COLO668 (cell line): ENCODE measurements at regions not wholly inside any gene's neighbourhood (a gene's known extent, or its start where the extent isn't known, plus 50 kb on each side); places are given as distances from the start of the nearest gene placed in this dataset.
A peak's percentile ranks its signal among the peaks of the same experiment; 100 is the strongest.

Experiments used
- DNase-seq: peaks from one replicate; lab custom pipeline; 2025; ENCODE audit not compliant: unreplicated experiment; lab: John Stamatoyannopoulos, UW

GRCh38 chr13:40319699-40320579, 346.5 kb downstream of the FOXO1 start:
- no peak for DNase-seq

GRCh38 chr13:40328091-40328490, 338.4 kb downstream of the FOXO1 start:
- DNase-seq: peak; percentile 44

DNA sequence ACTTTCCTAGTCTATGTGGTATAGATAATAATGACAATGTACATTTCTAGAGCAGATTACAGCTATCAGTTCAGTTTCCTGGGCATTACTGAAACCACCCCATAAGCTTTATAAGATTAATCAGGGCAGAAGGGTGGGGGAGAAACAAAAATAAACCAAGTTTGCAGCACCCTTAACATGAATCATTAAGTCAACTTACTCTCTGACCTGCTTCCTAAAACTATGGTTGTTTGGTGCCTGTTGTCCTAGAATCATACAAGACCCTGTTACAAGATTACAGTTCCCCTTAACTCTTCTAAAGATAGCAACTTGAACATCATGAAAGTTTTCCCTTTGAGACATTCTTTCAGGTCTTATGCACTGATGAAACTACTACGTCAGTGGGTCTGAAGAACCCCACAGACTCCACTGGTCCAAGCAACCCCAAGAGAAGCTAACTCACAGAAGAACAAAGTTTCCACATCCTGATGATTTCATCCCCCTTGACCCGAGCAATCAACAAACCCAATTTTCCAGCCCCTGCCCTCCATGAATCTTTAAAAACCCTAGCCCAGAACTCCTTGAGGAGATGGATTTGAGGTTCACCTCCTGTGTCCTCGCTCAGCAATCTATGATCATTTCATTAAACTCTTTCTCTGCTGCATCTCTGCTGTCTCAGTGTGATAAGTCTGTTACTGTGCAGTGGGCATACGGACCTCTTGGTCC, 336.5 kb downstream of the FOXO1 start:
- DNase-seq: no peak

- DNase-seq: no peak
These were observed 335.5 kb downstream of the FOXO1 start for GRCh38 chr13:40330950-40331349.

- DNase-seq: no peak
These were observed 334.6 kb downstream of the FOXO1 start for GRCh38 chr13:40331802-40332201.

DNA sequence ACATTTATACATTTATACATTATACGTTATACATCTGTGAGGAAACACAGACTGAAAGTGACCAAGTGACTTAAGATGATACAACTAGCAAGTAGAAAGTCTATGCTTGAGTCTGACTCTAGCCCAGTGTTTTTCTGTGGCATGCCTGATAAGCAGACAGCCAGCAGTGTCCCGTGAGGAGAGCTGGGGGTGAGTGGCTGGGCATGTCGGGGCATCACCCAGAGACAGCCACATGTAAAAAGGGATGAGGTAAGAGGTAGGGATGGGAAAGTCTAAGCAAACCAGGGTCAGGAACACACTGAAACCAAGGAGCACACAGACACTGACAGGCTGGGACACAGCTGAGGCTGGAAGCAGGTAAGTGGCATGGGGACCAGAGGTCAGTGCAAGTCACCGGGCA, 333.2 kb downstream of the FOXO1 start:
- DNase-seq: peak; percentile 38

- no peak for DNase-seq
These were observed 332.4 kb downstream of the FOXO1 start for GRCh38 chr13:40334031-40334430.

DNA sequence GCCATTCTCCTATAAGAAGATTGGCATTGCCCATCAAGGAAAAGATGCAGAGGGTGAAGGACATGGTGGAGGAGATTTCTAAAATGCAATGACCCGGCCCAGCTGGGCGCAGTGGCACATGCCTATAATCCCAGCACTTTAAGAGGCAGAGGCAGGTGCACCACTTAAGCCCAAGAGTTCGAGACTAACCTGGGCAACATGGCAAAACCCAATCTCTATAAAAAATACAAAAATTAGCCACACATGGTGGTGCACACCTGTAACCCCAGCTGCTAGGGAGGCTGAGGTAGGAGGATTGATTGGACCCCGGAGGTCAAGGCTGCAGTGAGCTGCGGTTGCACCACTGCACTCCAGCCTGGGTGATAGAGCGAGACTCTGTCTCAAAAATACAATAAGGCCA, 331.8 kb downstream of the FOXO1 start:
- no peak for DNase-seq

DNA sequence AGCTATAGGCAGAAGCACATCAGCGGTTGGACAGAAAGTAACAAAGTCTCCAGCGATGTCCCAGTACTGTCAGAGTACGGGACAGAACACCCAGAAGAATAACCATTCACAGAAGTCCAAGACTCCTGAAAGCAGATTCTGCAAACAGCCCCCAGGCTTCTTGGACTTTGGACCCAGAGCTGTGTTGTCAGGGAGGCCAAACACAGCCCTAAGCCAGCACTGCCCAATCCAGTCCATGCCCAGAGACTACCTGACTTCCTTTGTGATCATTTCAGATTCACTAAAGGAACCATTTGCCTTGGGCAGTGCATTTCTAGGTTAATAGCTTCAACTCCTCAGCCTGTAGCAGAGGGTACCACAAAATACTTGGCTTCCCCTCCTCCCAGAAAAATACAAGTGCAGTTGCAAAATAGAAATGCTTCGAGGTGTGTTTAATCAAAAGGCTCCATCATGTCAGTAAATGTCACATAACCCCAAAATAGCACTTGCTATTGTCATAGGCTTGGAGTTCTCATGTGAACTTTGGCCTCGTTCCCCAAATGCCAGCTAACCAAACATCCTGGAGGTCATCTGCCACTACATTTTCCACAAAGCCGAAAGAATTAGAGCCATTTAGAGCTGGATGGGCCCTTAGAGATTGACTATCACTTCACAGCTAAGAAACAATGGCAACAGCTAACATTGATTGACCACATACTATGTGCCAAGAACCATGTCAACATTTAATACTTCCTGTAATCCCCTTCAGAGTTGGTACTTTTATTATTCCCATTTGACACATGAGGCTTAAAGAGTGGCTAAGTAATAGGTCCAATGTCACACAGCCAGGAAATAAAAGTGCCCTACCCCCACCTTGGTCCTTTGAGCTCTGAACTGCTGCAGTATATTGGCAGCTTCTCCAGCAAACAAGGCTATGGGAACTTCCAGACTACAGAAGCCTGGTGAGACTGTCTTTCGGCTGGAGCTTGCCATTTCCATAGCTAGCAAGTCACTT, 329.9 kb downstream of the FOXO1 start:
- DNase-seq: peak; percentile 86

GRCh38 chr13:40337651-40338050, 328.8 kb downstream of the FOXO1 start:
- no peak for DNase-seq

DNA sequence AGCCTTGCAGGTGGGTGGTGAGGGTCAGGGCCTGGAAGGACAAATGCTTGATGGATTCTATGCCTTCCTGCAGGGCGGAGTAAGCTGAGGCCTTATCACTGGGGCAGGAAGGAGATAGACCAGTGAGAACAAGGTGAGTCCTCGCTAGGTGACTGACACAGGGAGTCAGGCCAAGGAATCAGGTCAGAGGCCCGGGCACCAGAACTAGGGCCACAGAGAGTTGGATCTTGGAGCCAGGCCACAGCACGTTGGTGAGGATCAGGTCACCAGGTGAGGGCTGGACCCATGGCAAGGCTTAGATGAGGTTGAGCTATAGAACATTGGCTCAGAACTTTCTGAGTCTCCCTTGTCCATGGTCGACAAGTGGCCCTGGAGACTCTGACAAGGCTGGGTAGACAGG, 328.2 kb downstream of the FOXO1 start:
- DNase-seq: no peak

- no peak for DNase-seq
These were observed 325.9 kb downstream of the FOXO1 start for GRCh38 chr13:40340368-40341095.

- no peak for DNase-seq
These were observed 325.4 kb downstream of the FOXO1 start for GRCh38 chr13:40341096-40341471.

DNA sequence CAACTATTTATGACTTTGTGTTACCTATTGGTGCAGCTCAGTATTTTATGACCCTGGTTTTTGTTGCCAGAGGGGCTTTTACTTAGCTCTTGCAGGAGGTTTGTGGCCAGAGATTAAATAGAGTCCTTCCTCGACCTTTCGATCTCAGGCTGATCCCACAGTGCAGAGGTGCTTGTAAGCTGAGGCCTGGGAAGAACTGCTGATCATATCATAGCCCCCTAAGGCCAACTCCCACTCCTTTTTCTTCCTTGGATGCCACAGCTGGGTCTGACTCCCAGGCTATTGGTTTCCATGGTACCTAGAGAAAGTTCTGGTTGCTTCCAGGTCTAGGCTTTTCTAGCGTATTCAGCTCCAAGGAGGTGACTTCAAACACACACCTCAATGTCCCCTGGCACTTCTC, 324.9 kb downstream of the FOXO1 start:
- no peak for DNase-seq

DNA sequence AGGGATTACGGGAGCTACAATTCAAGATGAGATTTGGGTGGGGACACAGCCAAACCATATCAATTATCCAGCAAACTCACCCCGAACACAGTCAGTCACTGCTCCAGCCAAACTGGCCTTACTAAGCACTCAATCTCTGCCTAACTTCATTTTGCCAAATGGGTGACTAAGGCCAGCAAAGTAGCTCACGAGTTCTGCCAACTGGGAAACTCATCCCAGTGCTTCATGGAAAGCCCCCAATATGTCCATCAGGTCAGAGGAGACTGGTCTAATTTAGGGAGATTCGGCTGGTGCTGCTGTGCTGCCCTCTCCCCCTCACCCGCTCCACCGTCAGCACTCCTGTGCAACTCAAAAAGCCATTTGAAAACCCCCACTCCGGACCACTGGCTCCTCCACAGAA, 324.0 kb downstream of the FOXO1 start:
- no peak for DNase-seq

DNA sequence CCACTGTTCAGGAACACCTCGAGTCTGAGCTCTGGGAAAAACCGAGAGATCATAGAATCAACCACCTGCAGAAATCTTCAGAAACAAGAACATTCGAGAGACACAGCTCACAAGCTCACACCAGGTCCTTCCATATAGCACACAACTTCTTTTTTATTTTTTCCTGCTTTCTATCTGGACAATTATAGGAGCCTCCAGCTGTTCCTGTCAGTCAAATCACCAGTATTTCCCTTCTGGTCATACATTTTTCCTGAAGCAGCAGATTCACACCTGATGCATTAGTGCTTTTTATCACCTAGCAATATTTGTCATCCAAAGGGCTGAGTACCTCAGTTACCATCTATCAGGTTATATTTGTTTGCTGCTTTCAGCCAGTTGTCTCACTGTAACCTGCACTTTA, 323.5 kb downstream of the FOXO1 start:
- DNase-seq: no peak

- DNase-seq: no peak
These were observed 322.7 kb downstream of the FOXO1 start for GRCh38 chr13:40343550-40344269.

DNA sequence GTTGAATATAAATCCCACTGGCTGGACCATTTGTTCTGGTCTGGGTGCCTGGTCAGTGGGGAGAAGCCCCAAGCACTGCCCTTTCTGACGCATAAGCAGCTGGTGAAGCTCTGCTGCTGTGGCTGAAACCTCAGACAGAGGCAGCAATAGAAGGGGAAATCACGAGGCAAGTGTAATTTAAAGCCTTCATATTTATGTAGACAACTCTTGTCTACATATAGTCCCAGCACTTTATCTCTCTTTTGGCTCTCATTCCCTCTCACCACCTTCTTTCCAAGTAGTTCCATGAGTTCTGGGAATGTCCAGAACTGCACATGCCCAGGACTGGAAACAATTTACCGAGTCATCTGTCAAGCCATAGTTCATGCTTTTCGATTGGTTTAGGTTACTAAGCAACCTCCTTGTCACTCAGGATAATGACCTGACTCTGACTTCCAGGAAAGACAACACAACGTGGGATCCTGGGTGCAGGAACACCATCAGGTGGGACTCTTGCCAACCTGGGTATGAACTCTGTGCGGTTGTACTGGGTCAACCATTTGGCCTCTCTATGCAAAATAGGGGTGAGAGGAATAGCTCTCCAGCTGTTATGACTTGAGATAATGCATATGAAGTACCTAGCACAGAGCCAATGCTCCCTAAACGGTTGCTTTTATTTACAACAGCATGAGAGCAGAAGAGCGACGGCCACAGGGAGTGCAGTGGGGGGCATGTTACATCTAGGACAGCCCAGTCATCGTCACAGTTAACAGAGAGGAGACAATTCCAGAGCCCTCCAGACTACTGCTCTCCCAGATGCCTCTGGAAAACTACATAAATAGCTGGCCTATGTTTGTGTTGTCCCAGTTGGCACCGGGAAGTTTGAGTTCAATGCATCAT, 321.9 kb downstream of the FOXO1 start:
- DNase-seq: peak; percentile 66

DNA sequence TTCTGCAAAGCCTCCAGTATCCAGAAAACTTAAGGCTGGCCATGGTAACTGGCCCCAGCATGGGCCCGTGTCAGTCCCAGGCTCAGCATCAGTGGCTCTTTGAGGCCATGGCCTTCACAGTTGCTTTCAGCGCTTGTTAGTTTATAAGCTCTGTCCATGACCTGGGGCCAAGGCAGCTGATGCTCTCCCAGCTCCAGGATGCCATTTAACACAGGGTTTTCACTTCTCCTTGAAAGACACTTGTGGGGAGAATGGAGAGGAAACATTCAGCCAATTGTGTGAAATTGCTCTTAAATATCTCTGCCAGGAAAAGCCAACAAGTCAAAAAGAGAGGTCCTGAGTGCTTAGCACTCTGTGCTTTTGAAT, 321.3 kb downstream of the FOXO1 start:
- DNase-seq: no peak
